HCEC 1CT (cell line): ENCODE measurements at regions not wholly inside any gene's neighbourhood (a gene's known extent, or its start where the extent isn't known, plus 50 kb on each side); places are given as distances from the start of the nearest gene placed in this dataset.
A peak's percentile ranks its signal among the peaks of the same experiment; 100 is the strongest.
"Not testable (repeated sequence)": the region's sequence is repeated elsewhere in the genome, so short reads cannot be mapped to it uniquely, and the experiment has no call there.

Experiments
- DNase-seq: peaks from one replicate; pipeline ENCODE4 v3.0.0-alpha.2; 2017

GRCh38 chr4:66357316-66357715, 687.0 kb upstream of the EPHA5 start:
- DNase-seq = peak; percentile 73

- no peak for DNase-seq
Observed at GRCh38 chr4:66355328-66355727, 685.0 kb upstream of the EPHA5 start.

GRCh38 chr4:66351761-66352160, 681.5 kb upstream of the EPHA5 start:
- DNase-seq = peak; percentile 37

- no peak for DNase-seq
Observed at GRCh38 chr4:66340286-66340893, 670.1 kb upstream of the EPHA5 start.

- DNase-seq = no peak
Observed at GRCh38 chr4:66339007-66339406, 668.7 kb upstream of the EPHA5 start.

GRCh38 chr4:66331761-66332160, 661.5 kb upstream of the EPHA5 start:
- DNase-seq = peak; percentile 34

GRCh38 chr4:66330125-66330524, 659.8 kb upstream of the EPHA5 start:
- no peak for DNase-seq

GRCh38 chr4:66328803-66329574, 658.7 kb upstream of the EPHA5 start:
- DNase-seq = no peak

GRCh38 chr4:66307641-66308438, 637.6 kb upstream of the EPHA5 start:
- DNase-seq = no peak

GRCh38 chr4:66300336-66300934, 630.1 kb upstream of the EPHA5 start:
- DNase-seq = peak; percentile 5

GRCh38 chr4:66298569-66298968, 628.3 kb upstream of the EPHA5 start:
- no peak for DNase-seq

GRCh38 chr4:66297703-66298102, 627.4 kb upstream of the EPHA5 start:
- no peak for DNase-seq

- no peak for DNase-seq
Observed at GRCh38 chr4:66294638-66295037, 624.3 kb upstream of the EPHA5 start.

GRCh38 chr4:66284991-66285451, 614.7 kb upstream of the EPHA5 start:
- no peak for DNase-seq

- no peak for DNase-seq
Observed at GRCh38 chr4:66279084-66279483, 608.8 kb upstream of the EPHA5 start.

GRCh38 chr4:66275411-66276038, 605.2 kb upstream of the EPHA5 start:
- DNase-seq = no peak

- no peak for DNase-seq
Observed at GRCh38 chr4:66273110-66273509, 602.8 kb upstream of the EPHA5 start.

- not testable (repeated sequence) for DNase-seq
Observed at GRCh38 chr4:66270356-66270755, 600.1 kb upstream of the EPHA5 start.

GRCh38 chr4:66266554-66266953, 596.3 kb upstream of the EPHA5 start:
- DNase-seq = not testable (repeated sequence)

GRCh38 chr4:66266035-66266434, 595.7 kb upstream of the EPHA5 start:
- no peak for DNase-seq

GRCh38 chr4:66252291-66252690, 582.0 kb upstream of the EPHA5 start:
- peak; percentile 6 for DNase-seq

- no peak for DNase-seq
Observed at GRCh38 chr4:66246643-66247042, 576.4 kb upstream of the EPHA5 start.

GRCh38 chr4:66235876-66236275, 565.6 kb upstream of the EPHA5 start:
- DNase-seq = no peak
